Common myeloid progenitor, CD34-positive (primary cell): ENCODE measurements at regions not wholly inside any gene's neighbourhood (a gene's known extent, or its start where the extent isn't known, plus 50 kb on each side); places are given as distances from the start of the nearest gene placed in this dataset.

Source experiments
- CTCF ChIA-PET: fragments of 350-600 bp; sonication (Branson Sonifier 250); formaldehyde crosslinking; loops from one replicate; lab custom pipeline; 2021; ENCODE audit warnings: antibody characterized with exemption; lab: Charles Lee
- POLR2A ChIA-PET: fragments of 350-600 bp; sonication (Branson Sonifier 250); formaldehyde crosslinking; loops from one replicate; lab custom pipeline; 2021; ENCODE audit warnings: antibody characterized with exemption; lab: Charles Lee
- DNase-seq, 3 donors: peaks; one replicate each; pipeline versions ENCODE4 v3.0.0 to v3.0.0-alpha.2; 2013
- H3K27ac ChIP-seq, 2 experiments: 1 replicate in 1 of 2; 2 replicates in 1 of 2; pipeline ENCODE4 v1.7.0; 2013; ENCODE audit warnings: inconsistent platforms in 2 of 2, low read length in 2 of 2, mild to moderate bottlenecking in 2 of 2, low read depth in 1 of 2, moderate library complexity in 1 of 2; ENCODE audit not compliant: severe bottlenecking in 2 of 2, insufficient read depth in 1 of 2, poor library complexity in 1 of 2
- H3K27me3 ChIP-seq, 5 experiments: replicated peaks in 2 of 5; 1 replicate in 3 of 5; 2 replicates in 2 of 5; pipeline versions ENCODE4 v1.6.1 to v1.7.0; 2013; ENCODE audit warnings: low read length in 4 of 5, mild to moderate bottlenecking in 2 of 5, moderate library complexity in 2 of 5, inconsistent platforms in 1 of 5; ENCODE audit not compliant: insufficient read depth in 5 of 5, control insufficient read depth in 4 of 5
- H3K36me3 ChIP-seq, 4 experiments: 1 replicate in 2 of 4; 2 replicates in 2 of 4; pipeline versions ENCODE4 v1.6.1 to v1.7.0; 2013; ENCODE audit warnings: low read length in 3 of 4, control low read depth in 1 of 4, mild to moderate bottlenecking in 1 of 4; ENCODE audit not compliant: control insufficient read depth in 4 of 4, insufficient read depth in 4 of 4
- H3K4me1 ChIP-seq, 4 experiments: 1 replicate in 3 of 4; 2 replicates in 1 of 4; pipeline versions ENCODE4 v1.6.1 to v1.7.1; 2013; ENCODE audit warnings: low read length in 3 of 4, mild to moderate bottlenecking in 3 of 4, control low read depth in 1 of 4, inconsistent platforms in 1 of 4, moderate library complexity in 1 of 4; ENCODE audit not compliant: control insufficient read depth in 4 of 4, insufficient read depth in 4 of 4; ENCODE audit errors: control extremely low read depth in 1 of 4
- H3K4me3 ChIP-seq, 7 experiments: 1 replicate in 4 of 7; 2 replicates in 3 of 7; pipeline versions ENCODE4 v1.5.1 to v1.7.0; 2013; ENCODE audit warnings: mild to moderate bottlenecking in 7 of 7, low read length in 6 of 7, moderate library complexity in 6 of 7, inconsistent platforms in 2 of 7, low read depth in 2 of 7, control low read depth in 1 of 7; ENCODE audit not compliant: insufficient read depth in 4 of 7, control insufficient read depth in 1 of 7; ENCODE audit errors: extremely low read depth in 1 of 7
- H3K9me3 ChIP-seq, 5 experiments: 1 replicate in 4 of 5; 2 replicates in 1 of 5; pipeline versions ENCODE4 v1.6.1 to v1.7.1; 2013; ENCODE audit warnings: low read length in 4 of 5, mild to moderate bottlenecking in 2 of 5, inconsistent platforms in 1 of 5, low read depth in 1 of 5, moderate library complexity in 1 of 5; ENCODE audit not compliant: control insufficient read depth in 4 of 5, insufficient read depth in 2 of 5; ENCODE audit errors: control extremely low read depth in 1 of 5
- WGBS: methylation state at CpG from one replicate; pipeline ENCODE4 v1.1.5; 2013; ENCODE audit not compliant: insufficient coverage; 5-methylcytosine and 5-hydroxymethylcytosine counted together

GRCh38 chr3:76950590-76950989 is 89.3 kb upstream of the ROBO2 start:
- Histone ChIP-seq H3K9me3 (no peaks in the 10 kb centered on the region), H3K36me3 (no peaks in the 10 kb centered on the region), H3K4me1 (no peaks in the 10 kb centered on the region), H3K4me3 (no peak overlapping the region), H3K27me3 (no peaks in the 10 kb centered on the region), H3K27ac (no peak overlapping the region)
- DNase-seq = no peak
- WGBS = 88% methylated on average over 3 of the region's 3 CpGs
- ChIA-PET CTCF (no interaction called here), POLR2A (no interaction called here)

GRCh38 chr3:76954412-76954811 is 85.5 kb upstream of the ROBO2 start:
- Histone ChIP-seq H3K27ac (no peak overlapping the region), H3K4me3 (no peak overlapping the region), H3K27me3 (no peaks in the 10 kb centered on the region), H3K36me3 (no peaks in the 10 kb centered on the region), H3K4me1 (no peaks in the 10 kb centered on the region), H3K9me3 (no peaks in the 10 kb centered on the region)
- WGBS = 100% methylated on average over 1 of the region's 1 CpG
- ChIA-PET POLR2A (no interaction called here), CTCF (no interaction called here)
- no peak for DNase-seq

- no peaks in the 10 kb centered on the region for H3K4me1 ChIP-seq
- CTCF ChIA-PET = no interaction called here
- no peaks in the 10 kb centered on the region for H3K36me3 ChIP-seq
Measured at GRCh38 chr3:76958274-76958673, 81.6 kb upstream of the ROBO2 start.

GRCh38 chr3:76958861-76959260 is 81.0 kb upstream of the ROBO2 start:
- H3K27me3 ChIP-seq = no peaks in the 10 kb centered on the region
- CTCF ChIA-PET = interaction anchor here (0.7 kb wide), 1 partner anchor 14 kb away, joined by 3 read pairs; no protein-coding TSS in a partner anchor
- no peaks in the 10 kb centered on the region for H3K36me3 ChIP-seq
- DNase-seq = no peak
- H3K4me3 ChIP-seq = no peak overlapping the region
- no peak overlapping the region for H3K27ac ChIP-seq
- POLR2A ChIA-PET = interaction anchor here (0.7 kb wide), 1 partner anchor 36 kb away, joined by 3 read pairs; no protein-coding TSS in a partner anchor
- 88% methylated on average over 1 of the region's 1 CpG for WGBS
- H3K4me1 ChIP-seq = no peaks in the 10 kb centered on the region
- H3K9me3 ChIP-seq = no peaks in the 10 kb centered on the region

More at GRCh38 chr3:76958274-76958673, 81.6 kb upstream of the ROBO2 start:
- H3K27ac ChIP-seq = no peak overlapping the region
- no peak for DNase-seq
- no peaks in the 10 kb centered on the region for H3K9me3 ChIP-seq
- H3K27me3 ChIP-seq = no peaks in the 10 kb centered on the region
- POLR2A ChIA-PET = no interaction called here
- no peak overlapping the region for H3K4me3 ChIP-seq

- no peak for DNase-seq
- ChIA-PET POLR2A (no interaction called here), CTCF (no interaction called here)
Measured at GRCh38 chr3:76961284-76961683, 78.6 kb upstream of the ROBO2 start.

GRCh38 chr3:76965122-76965725 is 74.7 kb upstream of the ROBO2 start:
- Histone ChIP-seq H3K9me3 (no peaks in the 10 kb centered on the region), H3K27me3 (no peaks in the 10 kb centered on the region), H3K36me3 (no peaks in the 10 kb centered on the region), H3K4me1 (no peaks in the 10 kb centered on the region), H3K4me3 (no peak overlapping the region), H3K27ac (no peak overlapping the region)
- ChIA-PET CTCF (no interaction called here), POLR2A (no interaction called here)
- no peak for DNase-seq
- WGBS = 100% methylated on average over 1 of the region's 4 CpGs

More at GRCh38 chr3:76961284-76961683, 78.6 kb upstream of the ROBO2 start:
- Histone ChIP-seq H3K27ac (no peak overlapping the region), H3K27me3 (no peaks in the 10 kb centered on the region), H3K36me3 (no peaks in the 10 kb centered on the region), H3K4me3 (no peak overlapping the region), H3K4me1 (no peaks in the 10 kb centered on the region), H3K9me3 (no peaks in the 10 kb centered on the region)
- WGBS = 88% methylated on average over 1 of the region's 4 CpGs

GRCh38 chr3:76969471-76969870 is 70.4 kb upstream of the ROBO2 start:
- no peaks in the 10 kb centered on the region for H3K36me3 ChIP-seq
- WGBS = no CpG with 5 or more reads among the region's 2 CpGs
- H3K4me1 ChIP-seq = no peaks in the 10 kb centered on the region
- CTCF ChIA-PET = no interaction called here
- no peak for DNase-seq
- H3K27me3 ChIP-seq = no peaks in the 10 kb centered on the region
- H3K4me3 ChIP-seq = no peak overlapping the region
- no peaks in the 10 kb centered on the region for H3K9me3 ChIP-seq
- POLR2A ChIA-PET = no interaction called here
- H3K27ac ChIP-seq = no peak overlapping the region
